ENCODE measurements at regions not wholly inside any gene's neighbourhood (a gene's known extent, or its start where the extent isn't known, plus 50 kb on each side); places are given as distances from the start of the nearest gene placed in this dataset.

GRCh38 chr12:32983968-32984367, 87.4 kb upstream of the PKP2 start:
- TF ChIP-seq CTCF (IDR thresholded peaks at IDR 0.05 in 8 of 11, conservative IDR thresholded peaks at IDR 0.05 in 3 of 11), result no peak
- no peak for TF ChIP-seq POLR2AphosphoS5 (IDR thresholded peaks at IDR 0.05)
- TF ChIP-seq POLR2A (IDR thresholded peaks at IDR 0.05), result no peak

Measured in spleen (tissue), 7 donors.